Pons (tissue), 1 donor: ENCODE measurements at regions not wholly inside any gene's neighbourhood (a gene's known extent, or its start where the extent isn't known, plus 50 kb on each side); places are given as distances from the start of the nearest gene placed in this dataset.

Source experiments
- DNase-seq: peaks from one replicate; pipeline ENCODE4 v3.0.0-alpha.2; 2016; ENCODE audit warnings: low spot score

DNA sequence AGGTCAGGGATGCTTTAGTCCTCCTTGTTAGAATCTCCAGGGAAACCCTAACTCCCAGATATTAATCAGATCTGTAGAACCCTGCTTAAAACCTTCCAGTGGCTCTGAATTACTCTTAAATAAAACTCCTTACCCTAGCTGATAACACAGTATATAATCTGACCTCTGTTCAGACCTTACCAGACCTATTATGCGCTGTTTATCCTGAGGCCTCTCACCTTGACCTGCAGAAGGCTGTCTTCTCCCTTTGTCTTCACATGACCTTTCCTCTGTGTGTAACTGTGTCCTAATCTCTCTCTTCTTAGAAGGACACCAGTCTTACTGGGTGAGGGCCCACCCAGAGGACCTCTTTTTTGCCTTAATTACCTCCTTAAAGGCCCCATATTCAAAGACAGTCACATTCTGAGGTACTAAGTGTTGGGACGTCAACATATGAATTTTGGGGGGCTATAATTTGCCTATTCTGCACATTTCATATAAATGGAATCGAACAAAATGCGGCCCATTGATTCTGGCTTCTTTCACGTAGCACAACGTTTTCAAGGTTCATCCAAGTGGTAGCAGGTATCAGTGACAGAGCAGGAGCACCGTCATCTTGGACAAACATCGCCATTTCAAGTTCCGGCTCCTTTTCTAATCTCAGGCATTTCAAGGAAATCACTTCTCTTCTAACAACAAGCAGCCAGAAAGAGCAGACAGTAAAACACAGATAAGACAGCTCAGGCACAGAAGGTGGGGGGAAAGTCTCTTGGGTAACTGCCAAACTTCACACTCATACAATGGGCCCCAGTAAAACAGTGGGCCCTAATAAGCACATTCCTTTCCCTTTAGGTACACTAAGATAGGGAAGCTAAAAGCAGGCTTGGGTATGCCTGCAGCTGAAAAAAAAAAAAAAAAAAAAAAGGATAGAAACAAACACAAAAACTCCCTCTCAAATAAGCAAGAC is 200.2 kb upstream of the NUDT4 start:
- no peak for DNase-seq

DNA sequence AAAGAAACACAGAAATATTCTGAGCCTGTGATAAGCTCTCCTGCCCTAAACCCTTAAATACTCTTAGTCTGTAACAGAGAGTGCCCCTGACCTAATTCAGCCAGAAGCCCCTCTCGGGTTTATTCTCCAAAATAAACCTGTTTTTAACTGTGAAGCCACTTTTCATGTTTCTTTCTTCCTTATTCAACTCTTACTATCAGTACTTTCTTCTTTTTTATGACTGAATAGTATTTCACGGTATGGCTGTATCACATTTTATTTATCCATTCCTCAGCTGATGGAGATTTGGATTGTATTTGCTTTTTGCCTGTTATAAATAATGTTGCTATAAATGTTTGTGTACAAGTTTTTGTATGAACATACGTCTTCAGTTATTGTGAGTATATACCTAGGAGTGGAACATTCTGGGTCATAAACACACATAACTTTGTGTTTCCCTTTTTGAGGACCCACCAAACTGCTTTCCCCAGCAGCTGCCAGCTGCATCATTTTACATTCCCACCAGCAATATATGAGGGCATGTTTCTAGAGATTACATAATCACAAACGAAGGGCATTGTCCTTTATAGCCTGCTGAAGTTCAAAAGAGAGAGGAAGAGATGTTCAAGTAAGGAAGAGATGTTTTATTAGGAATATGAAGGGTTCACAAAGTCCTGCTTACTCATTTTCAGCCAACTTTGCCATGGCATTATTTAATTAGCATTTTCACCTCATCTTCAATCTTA is 199.4 kb upstream of the NUDT4 start:
- DNase-seq, result no peak

DNA sequence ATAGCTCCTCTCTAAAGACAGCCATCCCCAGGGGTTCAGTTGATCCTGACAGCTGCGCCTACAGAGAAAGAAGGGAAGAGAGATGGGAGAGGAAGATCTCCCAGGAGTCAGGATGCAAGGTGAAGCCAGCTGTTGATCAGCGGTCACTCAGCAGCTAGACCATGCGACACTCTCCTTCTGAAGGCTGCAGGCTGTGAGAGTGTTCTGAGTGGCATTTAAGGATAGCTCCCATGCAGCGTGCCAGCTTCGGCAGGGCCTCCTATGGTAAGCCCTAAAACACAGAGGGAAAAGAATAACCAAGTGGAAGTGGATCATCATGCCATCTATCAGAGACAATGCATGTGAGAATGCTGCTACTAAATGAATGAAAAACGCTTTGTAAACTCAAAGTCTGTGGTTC is 197.9 kb upstream of the NUDT4 start:
- DNase-seq, result no peak

DNA sequence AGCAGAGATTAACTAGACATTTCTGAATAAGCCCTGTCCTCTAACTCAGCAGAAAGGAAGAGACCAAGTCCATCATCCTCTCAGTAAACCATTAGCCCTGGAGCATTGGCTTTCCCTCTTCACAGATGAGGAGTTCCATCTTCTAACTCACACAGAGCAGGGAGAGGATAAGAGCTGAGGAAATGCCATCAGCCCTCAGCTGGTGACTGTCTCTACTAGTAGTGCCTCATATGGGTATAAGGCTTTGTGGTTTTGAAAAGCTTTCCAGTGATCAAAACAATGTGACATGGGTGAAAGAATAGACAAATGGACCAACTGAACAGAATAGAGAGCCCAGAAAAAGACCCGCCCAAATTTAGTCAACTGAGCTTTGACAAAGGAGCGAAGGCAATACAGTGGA is 197.2 kb upstream of the NUDT4 start:
- DNase-seq, result no peak

DNA sequence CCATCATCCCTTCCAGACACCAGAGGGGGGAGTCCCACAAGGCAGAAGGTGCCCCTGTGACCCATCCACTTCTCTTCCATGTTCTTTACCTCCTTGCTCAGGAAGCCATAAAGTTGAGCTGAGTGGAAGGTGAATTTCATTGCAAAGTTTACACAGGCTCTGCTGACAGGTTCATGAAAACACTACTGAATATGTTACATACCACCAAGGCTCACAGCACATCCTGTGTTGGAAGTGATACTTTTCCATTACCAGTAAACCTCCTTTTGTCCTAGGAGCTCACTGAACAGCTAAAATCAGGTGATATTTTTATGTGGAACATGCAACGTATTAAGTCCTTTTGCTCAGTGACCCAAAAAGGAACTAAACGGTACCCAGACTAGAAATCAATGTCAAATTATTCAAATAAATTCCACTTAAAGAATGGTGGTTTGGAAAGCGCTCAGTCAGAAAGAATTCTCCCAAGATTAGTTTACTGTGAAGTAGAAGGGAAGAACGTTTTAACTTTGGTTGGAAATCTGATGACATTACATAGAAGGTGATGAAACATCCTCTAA is 196.2 kb upstream of the NUDT4 start:
- DNase-seq, result no peak

DNA sequence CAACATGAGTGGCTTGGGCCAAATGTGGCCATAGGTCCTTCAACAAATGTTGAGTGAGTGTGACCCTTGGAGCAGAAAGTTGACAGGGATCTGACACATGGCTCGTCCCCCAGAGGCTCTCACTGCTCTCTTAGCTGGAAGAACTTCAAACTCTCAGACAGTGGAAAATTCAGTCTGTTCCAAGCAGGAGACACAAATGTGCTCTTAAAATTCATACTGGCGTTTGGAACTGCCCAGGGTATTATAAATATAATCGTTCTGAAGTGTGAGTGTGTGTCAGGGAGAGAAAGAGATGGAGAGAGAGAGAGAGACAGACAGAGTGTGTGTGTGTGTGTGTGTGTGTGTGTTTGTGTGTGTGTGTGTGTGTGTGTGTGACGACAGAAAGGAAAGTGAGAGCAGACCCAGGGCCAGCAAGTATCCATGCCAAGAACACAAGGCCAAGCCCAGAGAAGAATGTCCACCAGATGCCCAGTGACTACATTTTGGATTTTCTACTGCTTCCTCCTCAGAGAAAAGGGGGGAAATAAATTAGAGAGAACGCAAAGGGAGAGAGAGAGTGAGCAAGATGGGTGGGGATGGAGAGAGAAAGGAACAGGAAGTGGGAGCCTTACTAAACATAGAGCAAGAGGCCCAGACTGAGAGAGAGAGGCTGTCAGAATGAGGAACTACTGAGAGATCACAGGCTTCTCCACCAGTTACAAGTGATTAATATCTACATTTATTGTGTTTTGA is 193.6 kb upstream of the NUDT4 start:
- peak; percentile 74 for DNase-seq

DNA sequence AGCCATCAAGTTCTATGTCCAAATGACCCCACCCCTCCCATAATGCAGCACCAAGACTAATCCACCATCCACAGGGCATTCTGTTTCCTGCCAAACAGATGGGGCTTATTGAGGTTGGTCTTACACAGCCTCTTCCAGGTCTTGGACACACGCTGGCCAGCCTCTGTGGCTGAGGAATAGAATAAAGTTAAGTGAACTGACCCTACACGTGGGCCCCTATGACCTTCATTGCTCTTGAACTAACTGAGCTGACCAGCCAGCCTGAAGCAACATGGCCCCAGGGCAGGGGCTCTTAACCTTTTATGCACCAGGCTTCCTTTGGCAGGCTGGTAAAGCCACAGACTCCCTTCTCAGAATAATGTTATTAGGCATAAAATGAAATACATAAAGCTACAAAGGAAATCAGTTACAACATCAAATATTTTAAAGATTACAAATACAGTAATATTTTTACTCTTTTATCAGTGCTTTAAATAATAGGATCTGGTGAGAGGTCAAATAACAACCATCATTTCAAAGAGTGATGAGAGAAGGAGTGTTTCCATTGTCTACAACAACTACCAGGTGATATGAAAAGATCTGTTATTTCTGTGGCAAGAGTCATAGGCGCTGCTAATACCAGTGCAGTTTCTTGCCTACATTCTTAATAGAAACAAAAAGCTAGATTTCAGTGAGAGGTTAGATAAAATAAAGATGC is 192.9 kb upstream of the NUDT4 start:
- DNase-seq, result no peak

DNA sequence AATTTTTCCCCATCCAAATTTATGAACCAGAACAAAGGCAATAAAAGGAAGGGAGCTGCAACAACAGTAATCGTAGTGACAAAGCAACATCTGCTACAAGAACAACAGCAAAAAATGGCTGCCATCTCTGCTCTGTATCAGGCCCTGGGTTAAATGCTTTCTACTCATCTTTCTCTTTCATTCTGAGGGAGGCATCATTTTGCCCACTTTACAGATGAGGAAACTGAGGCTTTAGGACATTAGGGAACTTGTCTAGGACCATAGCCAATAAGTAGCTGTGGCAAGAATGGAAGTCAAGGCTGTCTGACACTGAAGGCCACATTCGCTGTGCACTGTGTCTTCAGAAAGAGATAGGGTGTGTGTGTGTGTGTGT is 192.4 kb upstream of the NUDT4 start:
- DNase-seq, result no peak

DNA sequence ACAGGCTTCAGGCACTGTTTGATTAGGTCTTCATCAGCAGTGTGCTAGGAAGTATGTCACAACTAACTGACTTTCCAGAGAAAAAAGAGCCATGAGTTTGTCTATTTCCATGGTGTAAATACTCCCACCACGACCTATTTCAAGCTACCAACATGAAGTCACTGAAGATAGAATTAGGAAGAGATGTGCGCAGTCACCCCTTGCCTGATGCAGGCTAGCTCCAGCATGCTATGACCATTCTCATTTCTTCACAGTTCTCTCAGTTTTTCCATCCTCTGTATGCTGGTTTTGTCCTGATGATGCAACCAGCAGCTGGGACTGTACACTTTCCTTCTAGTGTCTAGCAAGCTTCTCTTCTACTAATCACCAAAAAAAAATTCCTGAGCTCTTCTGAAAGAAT is 191.6 kb upstream of the NUDT4 start:
- no peak for DNase-seq

DNA sequence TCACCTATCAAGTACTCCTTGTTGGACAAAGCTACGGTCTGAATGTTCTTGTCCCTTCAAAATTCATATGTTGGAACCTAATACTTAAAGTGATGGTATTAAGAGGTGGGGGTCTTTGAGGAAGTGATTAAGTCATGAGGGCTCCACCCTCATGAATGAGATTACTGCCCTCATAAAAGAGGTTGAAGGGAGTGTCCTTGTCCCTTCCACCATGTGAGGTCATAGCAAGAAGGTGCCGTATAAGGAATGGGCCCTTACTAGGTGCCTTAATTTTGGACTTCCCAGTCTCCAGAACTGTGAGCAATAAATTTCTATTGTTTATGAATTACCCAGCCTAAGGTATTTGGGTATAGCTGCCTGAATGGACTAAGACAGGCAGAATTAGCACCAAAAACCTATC is 191.1 kb upstream of the NUDT4 start:
- DNase-seq, result no peak

DNA sequence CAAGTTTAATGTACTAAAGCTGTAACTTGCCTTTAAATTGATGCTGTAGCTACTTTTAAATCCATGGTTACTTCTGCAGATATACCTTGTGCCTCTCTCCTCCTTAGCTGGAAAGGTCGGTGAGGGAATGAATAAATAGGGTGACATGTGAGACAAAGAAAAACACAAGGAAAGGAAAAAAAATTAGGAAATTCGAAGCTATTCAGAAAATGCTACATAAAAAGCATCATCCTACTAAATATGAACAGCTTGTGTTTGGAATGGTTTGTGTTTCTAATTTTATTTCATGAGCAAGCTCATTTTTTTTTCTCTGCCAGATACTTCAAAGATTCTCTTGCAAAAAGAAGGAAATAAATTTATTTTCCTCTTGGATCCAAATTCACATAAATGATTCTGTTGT is 186.3 kb upstream of the NUDT4 start:
- no peak for DNase-seq

DNA sequence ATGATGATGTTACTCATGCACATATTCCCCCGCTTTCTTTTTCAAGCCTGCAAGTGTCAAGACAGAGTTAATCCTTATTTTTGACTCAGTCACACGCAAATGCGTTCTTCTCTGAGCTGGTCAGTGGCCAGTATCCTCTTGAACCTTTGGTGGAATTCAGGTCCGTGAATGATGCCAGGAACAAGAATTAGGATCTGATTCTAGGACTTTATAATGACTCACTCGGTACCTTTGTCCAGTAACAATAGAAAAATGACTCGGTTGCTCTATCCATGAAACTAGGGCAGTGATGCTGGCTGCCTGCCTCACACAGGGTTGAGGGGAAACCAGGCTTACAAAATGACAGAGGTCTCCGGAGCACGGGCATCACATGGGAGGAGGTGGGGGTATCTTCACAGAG is 185.8 kb upstream of the NUDT4 start:
- DNase-seq, result no peak

DNA sequence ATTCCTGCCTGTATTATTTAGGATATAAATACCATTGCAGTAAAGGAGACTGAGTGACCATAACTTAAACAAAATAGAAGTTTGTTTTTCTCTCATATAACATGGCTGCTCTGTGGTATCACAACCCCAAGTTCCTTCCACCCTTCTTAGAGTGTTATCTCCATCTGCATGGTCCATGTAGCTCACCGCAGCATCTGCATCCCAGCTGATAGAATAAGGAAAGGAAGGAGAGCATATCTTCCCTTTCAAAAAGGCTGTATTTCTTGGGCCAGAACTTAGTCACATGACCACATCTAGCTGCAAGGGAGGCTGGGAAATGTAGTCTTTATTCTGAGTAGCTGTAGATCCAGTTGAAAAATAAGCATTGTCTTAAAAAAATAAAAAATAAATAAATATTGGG is 184.8 kb upstream of the NUDT4 start:
- no peak for DNase-seq

DNA sequence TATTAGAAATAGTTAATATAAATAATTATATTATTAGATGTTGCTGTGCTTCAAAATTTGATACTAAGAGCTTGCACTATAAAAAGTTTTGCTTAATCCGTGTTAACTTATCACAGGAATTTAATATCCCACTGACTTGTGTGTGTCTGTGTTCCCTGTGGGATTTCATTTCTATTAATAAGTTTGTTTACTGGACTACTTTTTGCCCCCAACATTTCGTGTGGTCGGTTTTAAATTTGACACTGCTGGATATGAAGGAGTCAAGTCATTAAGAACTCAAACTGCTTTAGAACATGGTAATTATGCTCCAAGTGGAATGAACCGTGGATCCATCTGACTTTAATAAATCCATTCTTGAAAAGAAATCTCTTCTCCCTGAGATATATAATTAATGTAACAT is 182.2 kb upstream of the NUDT4 start:
- no peak for DNase-seq

DNA sequence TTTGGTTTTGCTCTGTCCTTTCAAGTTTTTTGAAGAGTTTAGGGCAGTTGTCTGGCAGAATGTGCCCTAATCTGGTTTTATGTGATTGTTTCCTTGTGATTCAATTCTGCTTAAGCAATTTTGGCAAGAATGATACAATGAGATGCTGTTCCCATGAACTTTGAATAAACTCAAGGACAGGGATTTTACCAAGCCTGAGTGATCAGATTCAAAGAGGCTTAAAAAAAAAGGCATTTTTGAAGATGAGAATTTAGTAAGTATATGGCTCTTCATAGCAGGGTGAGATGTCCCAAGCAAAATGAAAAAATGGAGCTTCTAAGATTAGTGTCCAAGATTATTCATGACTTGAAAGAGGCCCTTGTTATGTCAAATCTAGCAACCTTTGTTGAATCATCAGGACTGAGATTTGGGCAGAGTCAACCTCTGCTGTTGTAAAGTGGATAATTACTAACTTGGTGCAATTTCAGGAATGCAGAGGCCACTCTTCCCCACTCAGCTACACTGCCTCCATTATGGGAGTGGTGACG is 180.6 kb upstream of the NUDT4 start:
- no peak for DNase-seq

DNA sequence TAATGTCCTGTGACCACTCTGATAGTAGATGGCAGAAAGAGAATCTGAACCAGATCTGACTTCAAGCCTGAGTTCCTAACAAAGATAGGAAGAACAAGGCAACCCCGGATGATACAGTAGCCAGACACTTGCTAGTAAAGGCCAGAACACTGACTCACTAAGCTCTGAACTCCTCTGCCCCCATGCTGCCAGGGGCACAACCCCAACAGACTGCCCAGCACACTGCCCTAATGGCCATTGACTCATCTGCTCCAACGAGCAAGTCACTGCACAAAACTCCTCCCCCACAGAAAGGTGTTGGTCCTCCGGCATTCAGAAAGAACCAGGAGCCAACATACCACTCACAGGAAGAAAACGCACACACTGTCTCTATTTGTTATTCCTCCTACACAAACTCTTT is 179.6 kb upstream of the NUDT4 start:
- DNase-seq, result no peak

DNA sequence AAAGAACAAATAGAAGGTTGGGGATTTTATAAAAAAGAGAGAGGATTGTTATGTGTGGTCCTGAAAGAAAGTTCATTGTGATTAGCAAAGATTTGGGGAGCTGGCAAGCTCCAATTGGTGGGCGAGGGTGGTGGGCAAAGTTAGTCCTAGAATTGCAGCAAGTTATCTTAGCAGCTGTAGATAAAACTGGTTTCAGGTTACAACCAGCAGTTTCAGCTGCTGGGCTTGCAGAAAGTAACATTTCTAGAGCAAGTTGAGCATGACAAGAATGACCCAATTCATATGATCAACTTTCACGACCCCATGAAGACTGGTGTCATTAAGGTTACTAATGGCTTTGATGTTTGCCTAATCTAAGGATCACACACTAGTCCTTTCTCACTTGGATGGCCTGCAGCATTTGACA is 177.9 kb upstream of the NUDT4 start:
- no peak for DNase-seq

DNA sequence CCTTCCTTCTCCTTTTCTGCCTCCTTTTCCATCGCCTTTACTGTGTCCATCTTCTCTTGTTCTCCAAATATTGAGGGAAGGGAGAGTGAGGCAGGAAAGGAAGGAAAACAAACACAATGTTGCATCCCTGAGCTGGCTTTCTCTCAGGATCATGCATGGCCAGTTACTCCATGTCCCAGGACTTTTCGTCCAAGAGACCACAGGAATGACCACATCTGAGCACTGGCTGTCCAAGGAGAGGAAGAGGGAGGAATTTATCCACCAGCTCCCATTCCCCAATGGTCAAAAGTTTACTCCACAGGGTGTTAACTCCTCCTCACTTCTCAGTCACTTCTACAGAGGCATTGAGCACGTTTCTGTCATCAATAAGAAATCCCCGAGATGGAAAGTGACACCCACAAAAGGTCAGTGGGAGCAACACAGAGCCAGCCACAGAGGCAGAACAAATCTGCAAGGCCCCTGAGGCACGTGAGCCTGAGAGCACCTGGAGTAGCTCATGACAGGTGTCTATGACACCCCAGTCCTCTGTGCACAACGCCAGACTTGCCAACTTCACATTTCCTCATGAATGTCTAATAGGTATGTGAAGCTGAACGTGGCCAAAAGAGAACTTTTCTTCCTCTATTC is 177.3 kb upstream of the NUDT4 start:
- no peak for DNase-seq

DNA sequence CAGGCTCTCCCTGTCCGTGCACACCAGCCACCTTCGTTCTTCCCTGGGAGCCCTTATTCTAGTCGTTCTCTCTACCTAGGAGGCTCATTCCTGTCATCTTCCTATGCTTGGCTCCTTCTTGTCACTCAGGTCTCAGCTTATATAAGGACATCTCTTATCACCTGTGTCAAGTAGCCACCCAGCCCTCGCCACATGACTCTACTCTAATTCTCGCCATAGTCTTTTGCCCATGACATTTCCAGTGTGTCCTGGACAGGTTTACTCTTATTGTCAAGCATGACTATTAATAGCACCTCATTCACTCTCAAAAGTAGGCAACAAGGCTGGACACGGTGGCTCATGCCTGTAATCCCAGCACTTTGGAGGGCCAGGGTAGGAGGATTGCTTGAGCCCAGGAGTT is 175.7 kb upstream of the NUDT4 start:
- no peak for DNase-seq

DNA sequence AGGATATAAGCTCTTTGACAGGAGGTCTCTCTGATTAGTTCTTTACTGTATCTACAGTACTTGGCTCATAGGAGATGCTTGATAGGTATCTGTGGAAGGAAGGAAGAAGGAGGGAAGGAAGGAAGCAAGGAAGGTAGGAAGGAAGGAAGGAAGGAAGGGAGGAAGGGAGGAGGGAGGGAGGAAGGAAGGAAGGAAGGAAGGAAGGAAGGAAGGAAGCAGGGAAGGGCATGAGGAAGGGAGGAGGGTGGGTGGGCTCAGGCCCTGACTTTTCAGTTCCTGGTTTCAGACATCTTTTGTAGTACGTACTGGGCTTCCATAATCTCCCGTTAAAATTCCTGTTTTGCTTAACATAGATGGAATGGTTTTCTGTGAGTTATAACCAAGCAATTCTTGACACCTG is 175.0 kb upstream of the NUDT4 start:
- DNase-seq, result no peak

DNA sequence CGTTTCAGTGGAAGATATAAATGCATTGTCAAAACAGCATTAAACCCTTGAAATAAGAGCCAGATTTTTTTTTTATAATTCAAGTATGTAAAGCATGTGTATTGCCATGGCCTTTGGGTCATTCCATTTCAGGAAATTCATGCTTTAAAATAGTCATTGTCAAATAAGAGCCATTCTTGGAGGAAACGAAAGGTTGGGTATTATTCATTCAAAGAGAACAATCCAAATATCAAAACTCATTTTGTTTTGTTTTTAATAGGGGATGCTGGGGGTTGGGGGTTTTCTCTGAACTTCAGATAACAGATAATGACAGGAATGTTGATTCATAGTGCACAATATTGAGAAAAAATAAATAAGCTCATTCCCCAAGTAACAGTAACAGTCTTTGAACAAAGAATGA is 174.4 kb upstream of the NUDT4 start:
- no peak for DNase-seq
